ENCODE measurements at regions not wholly inside any gene's neighbourhood (a gene's known extent, or its start where the extent isn't known, plus 50 kb on each side); places are given as distances from the start of the nearest gene placed in this dataset.

GRCh38 chr5:57770039-57770438 lies 287.4 kb upstream of the ACTBL2 start:
- DNase-seq (ENCODE audit: low read depth in 1 of 2, low spot score in 1 of 2): no peak
- H3K27me3 ChIP-seq (ENCODE audit: insufficient read depth, poor library complexity, severe bottlenecking): no peaks in the 10 kb centered on the region
- no peak overlapping the region for H3K4me3 ChIP-seq (replicated peaks; ENCODE audit: insufficient read depth, low read length)
- TF ChIP-seq, protein P1, sequence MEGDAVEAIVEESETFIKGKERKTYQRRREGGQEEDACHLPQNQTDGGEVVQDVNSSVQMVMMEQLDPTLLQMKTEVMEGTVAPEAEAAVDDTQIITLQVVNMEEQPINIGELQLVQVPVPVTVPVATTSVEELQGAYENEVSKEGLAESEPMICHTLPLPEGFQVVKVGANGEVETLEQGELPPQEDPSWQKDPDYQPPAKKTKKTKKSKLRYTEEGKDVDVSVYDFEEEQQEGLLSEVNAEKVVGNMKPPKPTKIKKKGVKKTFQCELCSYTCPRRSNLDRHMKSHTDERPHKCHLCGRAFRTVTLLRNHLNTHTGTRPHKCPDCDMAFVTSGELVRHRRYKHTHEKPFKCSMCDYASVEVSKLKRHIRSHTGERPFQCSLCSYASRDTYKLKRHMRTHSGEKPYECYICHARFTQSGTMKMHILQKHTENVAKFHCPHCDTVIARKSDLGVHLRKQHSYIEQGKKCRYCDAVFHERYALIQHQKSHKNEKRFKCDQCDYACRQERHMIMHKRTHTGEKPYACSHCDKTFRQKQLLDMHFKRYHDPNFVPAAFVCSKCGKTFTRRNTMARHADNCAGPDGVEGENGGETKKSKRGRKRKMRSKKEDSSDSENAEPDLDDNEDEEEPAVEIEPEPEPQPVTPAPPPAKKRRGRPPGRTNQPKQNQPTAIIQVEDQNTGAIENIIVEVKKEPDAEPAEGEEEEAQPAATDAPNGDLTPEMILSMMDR (IDR thresholded peaks at IDR 0.05; ENCODE audit: insufficient read depth, low read length): no peak
- no peak for TF ChIP-seq REST (IDR thresholded peaks at IDR 0.05; ENCODE audit: insufficient replicate concordance, low read depth)
- no peak for TF ChIP-seq SPI1 (IDR thresholded peaks at IDR 0.05; ENCODE audit: borderline replicate concordance, low read depth)
- no peak for TF ChIP-seq POLR2AphosphoS5 (IDR thresholded peaks at IDR 0.05; ENCODE audit: low read depth)
- TF ChIP-seq GABPA (IDR thresholded peaks at IDR 0.05; ENCODE audit: low read depth): no peak
- no peak overlapping the region for H3K27ac ChIP-seq (replicated peaks)

GRCh38 chr5:57768745-57769144 lies 286.1 kb upstream of the ACTBL2 start:
- Histone ChIP-seq H3K27me3 (ENCODE audit: insufficient read depth, poor library complexity, severe bottlenecking) (no peaks in the 10 kb centered on the region), H3K4me3 (replicated peaks; ENCODE audit: insufficient read depth, low read length) (no peak overlapping the region), H3K27ac (replicated peaks) (no peak overlapping the region)
- DNase-seq (ENCODE audit: low read depth in 1 of 2, low spot score in 1 of 2): no peak
- TF ChIP-seq, protein P1 (IDR thresholded peaks at IDR 0.05; ENCODE audit: insufficient read depth, low read length): no peak
- no peak for TF ChIP-seq POLR2AphosphoS5 (IDR thresholded peaks at IDR 0.05; ENCODE audit: low read depth)

- no peak overlapping the region for H3K27ac ChIP-seq (replicated peaks)
- TF ChIP-seq POLR2AphosphoS5 (IDR thresholded peaks at IDR 0.05; ENCODE audit: low read depth) (no peak), GABPA (IDR thresholded peaks at IDR 0.05; ENCODE audit: low read depth) (no peak), SPI1 (IDR thresholded peaks at IDR 0.05; ENCODE audit: borderline replicate concordance, low read depth) (no peak), REST (IDR thresholded peaks at IDR 0.05; ENCODE audit: insufficient replicate concordance, low read depth) (no peak)
- TF ChIP-seq, protein P1 (IDR thresholded peaks at IDR 0.05; ENCODE audit: insufficient read depth, low read length): no peak
- DNase-seq (ENCODE audit: low read depth in 1 of 2, low spot score in 1 of 2): no peak
- no peaks in the 10 kb centered on the region for H3K27me3 ChIP-seq (ENCODE audit: insufficient read depth, poor library complexity, severe bottlenecking)
- no peak overlapping the region for H3K4me3 ChIP-seq (replicated peaks; ENCODE audit: insufficient read depth, low read length)
Measured at GRCh38 chr5:57764479-57765089, 282.0 kb upstream of the ACTBL2 start.

DNA sequence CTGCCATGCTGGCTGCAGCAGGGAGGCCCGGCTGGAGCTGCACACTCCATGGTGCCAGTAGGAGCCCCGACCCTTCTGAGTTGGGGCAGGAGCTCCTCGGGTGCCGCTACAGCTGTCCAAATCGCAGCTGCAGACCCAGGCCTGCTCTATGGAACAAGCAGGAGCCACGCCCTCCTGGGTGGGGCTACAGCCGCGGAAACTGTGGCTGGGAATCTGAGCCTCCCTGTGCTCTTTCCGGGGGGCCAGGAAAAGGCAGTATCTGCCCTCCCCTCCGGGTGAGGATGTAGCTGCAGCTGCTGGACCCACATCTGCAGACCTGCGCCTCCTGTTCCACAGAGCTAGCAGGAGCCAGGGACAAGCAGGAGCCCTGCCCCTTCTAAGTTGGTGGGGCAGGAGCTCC lies 278.9 kb upstream of the ACTBL2 start:
- H3K27me3 ChIP-seq (ENCODE audit: insufficient read depth, poor library complexity, severe bottlenecking): no peaks in the 10 kb centered on the region
- H3K27ac ChIP-seq (replicated peaks): no peak overlapping the region
- no peak for DNase-seq (ENCODE audit: low read depth in 1 of 2, low spot score in 1 of 2)
- H3K4me3 ChIP-seq (replicated peaks; ENCODE audit: insufficient read depth, low read length): no peak overlapping the region
- TF ChIP-seq GABPA (IDR thresholded peaks at IDR 0.05; ENCODE audit: low read depth) (no peak), POLR2AphosphoS5 (IDR thresholded peaks at IDR 0.05; ENCODE audit: low read depth) (no peak), SPI1 (IDR thresholded peaks at IDR 0.05; ENCODE audit: borderline replicate concordance, low read depth) (no peak), REST (IDR thresholded peaks at IDR 0.05; ENCODE audit: insufficient replicate concordance, low read depth) (no peak)
- TF ChIP-seq, protein P1 (IDR thresholded peaks at IDR 0.05; ENCODE audit: insufficient read depth, low read length): no peak
